RWPE2 (cell line): ENCODE measurements at regions not wholly inside any gene's neighbourhood (a gene's known extent, or its start where the extent isn't known, plus 50 kb on each side); places are given as distances from the start of the nearest gene placed in this dataset.

ENCODE experiments used
- ATAC-seq: fragments of 200-7000 bp; cut with Tn5 transposase; 3 replicates; pipeline ENCODE4 v1.9.1; 2021; ENCODE audit warnings: low read depth
- DNase-seq: peaks from one replicate; pipeline ENCODE4 v3.0.0-alpha.2; 2020; ENCODE audit warnings: low spot score
- H3K27ac ChIP-seq: fragments of 450-650 bp; 2 replicates; pipeline ENCODE4 v1.5.1; 2017; ENCODE audit warnings: mild to moderate bottlenecking; ENCODE audit not compliant: poor library complexity, severe bottlenecking
- H3K27me3 ChIP-seq: fragments of 250-450 bp; sonication (Bioruptor Pico); 2 replicates; pipeline ENCODE4 v1.5.1; 2021; ENCODE audit warnings: mild to moderate bottlenecking, moderate library complexity; ENCODE audit not compliant: insufficient read depth, poor library complexity, severe bottlenecking
- H3K36me3 ChIP-seq: fragments of 250-450 bp; sonication (Bioruptor Pico); 2 replicates; pipeline ENCODE4 v1.5.1; 2020; ENCODE audit warnings: low read depth, mild to moderate bottlenecking, moderate library complexity
- H3K4me1 ChIP-seq: fragments of 250-450 bp; sonication (Bioruptor Pico); 2 replicates; pipeline ENCODE4 v1.5.1; 2021; ENCODE audit warnings: mild to moderate bottlenecking, moderate library complexity; ENCODE audit not compliant: insufficient read depth, poor library complexity, severe bottlenecking
- H3K4me3 ChIP-seq: fragments of 250-450 bp; sonication (Bioruptor Pico); 2 replicates; pipeline ENCODE4 v1.5.1; 2021; ENCODE audit warnings: mild to moderate bottlenecking, moderate library complexity; ENCODE audit not compliant: severe bottlenecking
- H3K9me3 ChIP-seq: fragments of 250-450 bp; sonication (Bioruptor Pico); 2 replicates; pipeline ENCODE4 v1.5.1; 2021; ENCODE audit warnings: mild to moderate bottlenecking, moderate library complexity; ENCODE audit not compliant: severe bottlenecking
- CTCF ChIP-seq: fragments of 450-650 bp; IDR thresholded peaks from one replicate; pipeline ENCODE4 v1.5.1; 2017; ENCODE audit warnings: mild to moderate bottlenecking, moderate library complexity; ENCODE audit not compliant: poor library complexity, severe bottlenecking

- Histone ChIP-seq H3K4me1 (no peaks in the 10 kb centered on the region), H3K4me3 (no peak overlapping the region), H3K9me3 (no peaks in the 10 kb centered on the region), H3K27me3 (no peaks in the 10 kb centered on the region), H3K27ac (no peak overlapping the region), H3K36me3 (no peaks in the 10 kb centered on the region)
- TF ChIP-seq CTCF: no peak
- DNase-seq (no peak), ATAC-seq (no peak)
These were observed 867.6 kb downstream of the SORCS1 start for GRCh38 chr10:106296750-106297392.

- TF ChIP-seq CTCF: no peak
- ATAC-seq (peak; percentile 36; the same call in 1 of the 3 replicates), DNase-seq (no peak)
- no peaks in the 10 kb centered on the region for H3K9me3 ChIP-seq
- H3K4me3 ChIP-seq: no peak overlapping the region
- no peak overlapping the region for H3K27ac ChIP-seq
- H3K27me3 ChIP-seq: no peaks in the 10 kb centered on the region
- H3K36me3 ChIP-seq: no peaks in the 10 kb centered on the region
- H3K4me1 ChIP-seq: no peaks in the 10 kb centered on the region
These were observed 879.5 kb downstream of the SORCS1 start for GRCh38 chr10:106284802-106285587.

GRCh38 chr10:106280896-106281460 lies 883.5 kb downstream of the SORCS1 start:
- Histone ChIP-seq H3K27me3 (no peaks in the 10 kb centered on the region), H3K4me3 (no peak overlapping the region), H3K36me3 (no peaks in the 10 kb centered on the region), H3K9me3 (no peaks in the 10 kb centered on the region), H3K4me1 (no peaks in the 10 kb centered on the region), H3K27ac (no peak overlapping the region)
- no peak for ATAC-seq
- no peak for TF ChIP-seq CTCF
- DNase-seq: no peak

- Histone ChIP-seq H3K36me3 (no peaks in the 10 kb centered on the region), H3K27ac (no peak overlapping the region), H3K4me3 (no peak overlapping the region), H3K4me1 (no peaks in the 10 kb centered on the region), H3K27me3 (no peaks in the 10 kb centered on the region), H3K9me3 (no peaks in the 10 kb centered on the region)
- ATAC-seq (0 out of 3 replicates have a peak, but pooled peaks have one; percentile 41), DNase-seq (no peak)
- peak; percentile 6 for TF ChIP-seq CTCF
These were observed 886.1 kb downstream of the SORCS1 start for GRCh38 chr10:106278383-106278782.
